ENCODE measurements at regions not wholly inside any gene's neighbourhood (a gene's known extent, or its start where the extent isn't known, plus 50 kb on each side); places are given as distances from the start of the nearest gene placed in this dataset.

DNA sequence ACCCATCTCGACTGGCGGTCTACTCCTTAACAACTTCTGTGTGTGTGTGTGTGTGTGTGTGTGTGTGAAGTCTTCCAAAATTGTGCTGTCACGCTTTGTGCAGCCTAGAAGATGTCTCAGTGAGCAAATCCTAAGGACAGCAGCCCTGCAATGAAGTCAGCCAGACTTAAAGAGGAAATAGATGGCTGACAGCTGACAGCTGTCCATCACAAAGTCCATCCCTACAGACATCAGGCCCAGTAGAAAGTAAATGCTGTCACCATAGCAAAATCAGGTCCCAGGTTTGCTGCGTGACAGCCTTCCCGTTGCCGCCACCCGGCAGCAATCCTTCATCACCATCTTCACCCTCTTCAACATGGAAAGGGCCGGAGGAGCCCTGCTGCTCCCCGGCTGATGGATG, 416.0 kb downstream of the SOX9 start:
- no peaks in the 10 kb centered on the region for H3K9me1 ChIP-seq (replicated peaks; ENCODE audit: control insufficient read depth, extremely low read depth, insufficient read depth, low read length)
- ChIA-PET CTCF (no interaction called here), POLR2A (no interaction called here)
- TF ChIP-seq POLR2AphosphoS5 (IDR thresholded peaks at IDR 0.05; ENCODE audit: insufficient read depth, low read depth, low read length) (no peak), JUN (IDR thresholded peaks at IDR 0.05; ENCODE audit: borderline replicate concordance, insufficient read depth, insufficient read length, low read depth) (no peak), FOS (IDR thresholded peaks at IDR 0.05; ENCODE audit: borderline replicate concordance, insufficient read depth, low read length) (no peak), EZH2 (IDR thresholded peaks at IDR 0.05; ENCODE audit: borderline replicate concordance, low read depth, low read length, severe bottlenecking) (no peak), CTCF (IDR thresholded peaks at IDR 0.05; ENCODE audit: extremely low read depth in 1 of 2, insufficient read depth in 1 of 2, low read depth in 1 of 2, low read length in 2 of 2) (no peak), GATA2 (IDR thresholded peaks at IDR 0.05; ENCODE audit: insufficient read depth, insufficient read length, low read depth, low read length) (no peak), MYC (IDR thresholded peaks at IDR 0.05; ENCODE audit: low read depth, low read length) (no peak), MAX (IDR thresholded peaks at IDR 0.05; ENCODE audit: insufficient read depth, insufficient read length) (no peak), POLR2A (IDR thresholded peaks at IDR 0.05; ENCODE audit: low read depth, low read length) (no peak)
- H4K20me1 ChIP-seq (replicated peaks; ENCODE audit: control insufficient read depth, extremely low read depth, insufficient read depth, low read length), result no peaks in the 10 kb centered on the region
- H3K9me3 ChIP-seq (replicated peaks; ENCODE audit: control insufficient read depth, insufficient read depth, low read length), result no peaks in the 10 kb centered on the region
- H3K9ac ChIP-seq (replicated peaks; ENCODE audit: extremely low read depth, insufficient read depth, low read length), result no peak overlapping the region
- FAIRE-seq, result no peak
- BruUV-seq (replicated peaks), result no TSS peak
- intact Hi-C loops (cut with micrococcal nuclease), result loop anchor here (5.0 kb wide), 1 partner anchor 414 kb away; the partner anchor contains the start of gene SOX9
- DNase-seq (ENCODE audit: low read depth, low spot score), result no peak
- dilution Hi-C loops (cut with MboI; ENCODE audit: extremely low pct_ligation_motif_present, low sequenced_read_pairs), result no loop called here
- no peaks in the 10 kb centered on the region for H3K79me2 ChIP-seq (ENCODE audit: control insufficient read depth, insufficient read depth, low read length)
- H3K4me3 ChIP-seq (replicated peaks in 1 of 3; ENCODE audit: insufficient read depth in 1 of 3, low read depth in 1 of 3, low read length in 3 of 3), result no peak overlapping the region
- H2AFZ ChIP-seq (ENCODE audit: low read depth, low read length), result no peak overlapping the region
- H3K27me3 ChIP-seq (ENCODE audit: control insufficient read depth in 2 of 2, insufficient read depth in 2 of 2, low read length in 2 of 2), result no peaks in the 10 kb centered on the region
- H3K36me3 ChIP-seq (ENCODE audit: control insufficient read depth in 2 of 2, extremely low read depth in 1 of 2, insufficient read depth in 2 of 2, low read length in 2 of 2), result no peaks in the 10 kb centered on the region
- no peaks in the 10 kb centered on the region for H3K4me1 ChIP-seq (ENCODE audit: control insufficient read depth, extremely low read depth, insufficient read depth, low read length)
- H3K27ac ChIP-seq (ENCODE audit: insufficient read depth, low read depth, low read length), result no peak overlapping the region
- H3K4me2 ChIP-seq (ENCODE audit: insufficient read depth, low read length), result no peak overlapping the region
